KMS-11 (cell line): ENCODE measurements at regions not wholly inside any gene's neighbourhood (a gene's known extent, or its start where the extent isn't known, plus 50 kb on each side); places are given as distances from the start of the nearest gene placed in this dataset.

Experiments used
- H2AFZ ChIP-seq: fragments of 200-600 bp; sonication (generic); 2 replicates; pipeline ENCODE4 v1.6.1; 2016; ENCODE audit warnings: antibody characterized with exemption, mixed run types, low read depth
- H3K27ac ChIP-seq: fragments of 200-600 bp; sonication (generic); 2 replicates; pipeline ENCODE4 v1.6.1; 2016; ENCODE audit warnings: mild to moderate bottlenecking, mixed run types
- H3K27me3 ChIP-seq: fragments of 200-600 bp; sonication (generic); 2 replicates; pipeline ENCODE4 v1.6.1; 2017; ENCODE audit warnings: mild to moderate bottlenecking, low read depth, mixed run types, moderate library complexity; ENCODE audit not compliant: insufficient read depth
- H3K36me3 ChIP-seq: fragments of 200-600 bp; sonication (generic); 2 replicates; pipeline ENCODE4 v1.6.1; 2017; ENCODE audit warnings: mild to moderate bottlenecking, mixed run types; ENCODE audit not compliant: insufficient read depth
- H3K4me1 ChIP-seq: fragments of 200-600 bp; sonication (generic); 2 replicates; pipeline ENCODE4 v1.6.1; 2016; ENCODE audit warnings: mild to moderate bottlenecking, low read depth, mixed run types; ENCODE audit not compliant: poor library complexity, severe bottlenecking
- H3K4me2 ChIP-seq: fragments of 200-600 bp; sonication (generic); 2 replicates; pipeline ENCODE4 v1.7.0; 2016; ENCODE audit warnings: mild to moderate bottlenecking, mixed run types
- H3K4me3 ChIP-seq: fragments of 200-600 bp; sonication (generic); IDR thresholded peaks from 2 replicates; pipeline ENCODE4 v1.6.1; 2017; ENCODE audit warnings: low read depth, low read length, mixed read lengths; ENCODE audit not compliant: insufficient read depth
- H3K79me2 ChIP-seq: fragments of 200-600 bp; sonication (generic); 2 replicates; pipeline ENCODE4 v1.6.1; 2016; ENCODE audit warnings: low read depth, mixed run types; ENCODE audit not compliant: insufficient read depth
- H3K9ac ChIP-seq: fragments of 200-600 bp; sonication (generic); 2 replicates; pipeline ENCODE4 v1.6.1; 2016; ENCODE audit warnings: mild to moderate bottlenecking, mixed run types
- H4K20me1 ChIP-seq: fragments of 200-600 bp; sonication (generic); 2 replicates; pipeline ENCODE4 v1.6.1; 2016; ENCODE audit warnings: mild to moderate bottlenecking, mixed run types; ENCODE audit not compliant: insufficient read depth
- TF ChIP-seq, protein P1 (sequence below): fragments of 200-600 bp; sonication (generic); conservative IDR thresholded peaks from 2 replicates; pipeline ENCODE4 v1.6.1; 2017; ENCODE audit warnings: low read depth, mild to moderate bottlenecking, antibody characterized with exemption, low read length, moderate library complexity, mixed read lengths

DNA sequence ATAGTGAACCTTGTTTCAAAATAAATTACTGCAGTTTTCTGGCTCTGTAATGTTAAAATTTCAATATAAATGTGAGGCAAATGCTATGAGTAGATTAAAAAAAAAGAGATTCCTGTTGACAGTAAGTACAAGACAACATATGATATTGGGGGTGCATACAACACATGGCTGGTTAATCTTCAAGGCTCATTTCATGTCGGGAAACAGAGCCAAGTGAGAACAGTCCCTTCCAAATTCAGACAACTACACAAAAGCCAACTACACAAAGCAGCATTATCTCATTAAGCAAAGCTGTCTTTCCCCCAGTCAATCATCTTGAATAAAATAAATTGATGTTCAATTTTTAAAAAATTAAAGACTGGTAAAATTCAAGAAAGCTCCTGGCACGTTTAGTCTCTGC lies 549.2 kb downstream of the CCDC85A start:
- Histone ChIP-seq H3K4me1 (no peaks in the 10 kb centered on the region), H3K27me3 (no peaks in the 10 kb centered on the region), H3K27ac (no peak overlapping the region), H3K4me2 (no peak overlapping the region), H2AFZ (no peak overlapping the region), H3K36me3 (no peaks in the 10 kb centered on the region), H3K4me3 (no peak overlapping the region), H3K9ac (no peak overlapping the region), H4K20me1 (no peaks in the 10 kb centered on the region), H3K79me2 (no peaks in the 10 kb centered on the region)
- TF ChIP-seq, protein P1, sequence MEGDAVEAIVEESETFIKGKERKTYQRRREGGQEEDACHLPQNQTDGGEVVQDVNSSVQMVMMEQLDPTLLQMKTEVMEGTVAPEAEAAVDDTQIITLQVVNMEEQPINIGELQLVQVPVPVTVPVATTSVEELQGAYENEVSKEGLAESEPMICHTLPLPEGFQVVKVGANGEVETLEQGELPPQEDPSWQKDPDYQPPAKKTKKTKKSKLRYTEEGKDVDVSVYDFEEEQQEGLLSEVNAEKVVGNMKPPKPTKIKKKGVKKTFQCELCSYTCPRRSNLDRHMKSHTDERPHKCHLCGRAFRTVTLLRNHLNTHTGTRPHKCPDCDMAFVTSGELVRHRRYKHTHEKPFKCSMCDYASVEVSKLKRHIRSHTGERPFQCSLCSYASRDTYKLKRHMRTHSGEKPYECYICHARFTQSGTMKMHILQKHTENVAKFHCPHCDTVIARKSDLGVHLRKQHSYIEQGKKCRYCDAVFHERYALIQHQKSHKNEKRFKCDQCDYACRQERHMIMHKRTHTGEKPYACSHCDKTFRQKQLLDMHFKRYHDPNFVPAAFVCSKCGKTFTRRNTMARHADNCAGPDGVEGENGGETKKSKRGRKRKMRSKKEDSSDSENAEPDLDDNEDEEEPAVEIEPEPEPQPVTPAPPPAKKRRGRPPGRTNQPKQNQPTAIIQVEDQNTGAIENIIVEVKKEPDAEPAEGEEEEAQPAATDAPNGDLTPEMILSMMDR, result no peak

DNA sequence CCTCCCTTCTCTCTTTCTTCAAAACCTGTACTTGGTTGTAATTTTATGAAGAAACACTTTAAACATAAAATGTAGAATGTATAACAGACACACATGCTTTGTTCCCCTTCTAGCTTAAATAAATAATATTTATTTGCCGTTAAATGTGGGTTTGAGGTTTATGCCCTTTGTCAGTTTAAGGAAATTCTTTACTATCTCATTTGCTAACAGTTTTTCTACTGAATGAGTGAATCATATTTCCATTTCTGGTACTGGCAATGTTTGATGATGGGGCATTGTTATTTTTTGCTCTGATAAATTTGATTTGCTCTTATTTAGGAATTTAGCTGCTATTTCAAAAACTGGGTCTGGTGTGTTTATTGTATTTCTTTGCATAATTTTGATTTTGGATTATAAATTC lies 555.6 kb downstream of the CCDC85A start:
- Histone ChIP-seq H3K36me3 (no peaks in the 10 kb centered on the region), H3K4me3 (no peak overlapping the region), H3K4me2 (no peak overlapping the region), H3K27me3 (no peaks in the 10 kb centered on the region), H4K20me1 (no peaks in the 10 kb centered on the region), H3K9ac (no peak overlapping the region), H2AFZ (no peak overlapping the region), H3K4me1 (peaks cover 11% of the 10 kb centered on the region), H3K79me2 (no peaks in the 10 kb centered on the region), H3K27ac (no peak overlapping the region)
- TF ChIP-seq, protein P1, result no peak

DNA sequence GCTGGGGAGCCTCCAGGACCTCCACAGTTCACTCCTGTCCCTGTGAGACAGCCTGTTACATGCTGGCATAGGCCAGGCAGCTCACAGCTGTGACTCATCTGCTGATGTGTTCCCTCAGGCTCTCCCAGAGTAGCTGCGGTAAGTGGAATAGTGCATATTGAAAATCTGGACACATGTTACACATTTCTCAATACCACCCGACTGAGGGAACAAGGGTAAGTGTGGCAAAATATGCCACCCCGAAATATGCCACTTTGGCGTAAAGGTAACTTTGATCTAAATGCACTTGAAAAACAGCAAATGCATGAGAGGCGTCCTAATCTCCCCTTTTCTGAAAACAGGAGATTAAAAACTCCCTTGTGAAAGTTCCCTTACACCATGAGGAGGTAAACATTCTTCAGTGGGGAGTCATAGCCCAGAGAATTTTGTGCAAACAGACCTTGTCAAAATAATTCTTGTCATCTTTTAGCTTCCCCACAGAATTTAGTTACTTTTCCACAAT lies 557.9 kb downstream of the CCDC85A start:
- H3K79me2 ChIP-seq, result no peaks in the 10 kb centered on the region
- H3K4me3 ChIP-seq, result no peak overlapping the region
- TF ChIP-seq, protein P1, result no peak
- no peak overlapping the region for H3K4me2 ChIP-seq
- no peak overlapping the region for H2AFZ ChIP-seq
- no peaks in the 10 kb centered on the region for H4K20me1 ChIP-seq
- no peaks in the 10 kb centered on the region for H3K27me3 ChIP-seq
- no peak overlapping the region for H3K27ac ChIP-seq
- no peak overlapping the region for H3K9ac ChIP-seq
- no peaks in the 10 kb centered on the region for H3K36me3 ChIP-seq
- peaks cover 19% of the 10 kb centered on the region for H3K4me1 ChIP-seq

DNA sequence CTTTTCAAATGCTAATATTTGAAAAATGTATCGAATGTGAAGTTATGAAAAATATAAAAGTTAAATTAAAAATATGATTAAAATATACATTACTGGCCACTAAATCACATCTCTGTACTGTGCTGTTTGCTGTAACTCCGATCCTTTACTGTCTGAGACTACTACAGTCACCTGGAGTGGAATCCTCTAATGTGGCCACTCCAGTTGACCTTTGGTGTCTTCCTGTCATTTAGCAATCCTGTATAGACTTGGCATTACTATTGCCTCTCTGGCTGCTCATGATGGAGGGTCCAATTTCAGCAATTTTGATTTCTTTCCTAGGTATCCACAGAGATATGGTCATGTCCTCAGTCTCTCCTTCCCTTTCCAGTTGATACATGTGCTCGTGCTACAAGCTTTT lies 560.0 kb downstream of the CCDC85A start:
- Histone ChIP-seq H2AFZ (no peak overlapping the region), H3K9ac (no peak overlapping the region), H3K4me1 (peaks cover 31% of the 10 kb centered on the region), H3K36me3 (no peaks in the 10 kb centered on the region), H3K79me2 (no peaks in the 10 kb centered on the region), H3K27ac (no peak overlapping the region), H3K4me3 (no peak overlapping the region), H3K4me2 (no peak overlapping the region), H3K27me3 (no peaks in the 10 kb centered on the region), H4K20me1 (no peaks in the 10 kb centered on the region)
- TF ChIP-seq, protein P1, result no peak
